ENCODE measurements at regions not wholly inside any gene's neighbourhood (a gene's known extent, or its start where the extent isn't known, plus 50 kb on each side); places are given as distances from the start of the nearest gene placed in this dataset.

DNA sequence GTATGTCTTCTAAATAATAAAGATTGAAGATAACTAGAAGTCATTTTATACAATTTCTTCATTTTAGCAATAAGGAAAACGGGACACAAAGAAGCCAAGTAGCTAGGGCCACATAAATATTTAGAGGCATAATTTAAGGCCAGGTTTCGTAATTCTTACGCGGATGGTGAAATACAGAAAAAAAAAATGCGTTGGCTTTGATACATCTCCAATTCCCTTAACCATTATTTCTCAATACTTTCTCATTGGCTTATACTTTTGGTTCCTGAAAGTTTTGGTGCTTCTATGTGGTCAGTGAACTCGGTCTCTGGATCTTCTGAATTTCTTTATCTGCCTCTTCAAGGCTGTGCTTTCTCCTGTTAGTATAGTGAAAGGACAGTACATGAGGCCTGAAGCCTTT lies 888.1 kb downstream of the KCNJ2 start:
- no peaks in the 10 kb centered on the region for H3K9me3 ChIP-seq (ENCODE audit: insufficient read depth, low read depth, low read length)
- no peak overlapping the region for H2AFZ ChIP-seq (ENCODE audit: low read length)
- H3F3A ChIP-seq (ENCODE audit: low read depth): no peaks in the 10 kb centered on the region
- no peak overlapping the region for H3K4me3 ChIP-seq (ENCODE audit: low read length, poor library complexity, severe bottlenecking)
- H3K9me2 ChIP-seq (replicated peaks; ENCODE audit: low read depth, low read length): no peaks in the 10 kb centered on the region
- no peak overlapping the region for H3K9ac ChIP-seq (ENCODE audit: low read depth, low read length, poor library complexity, severe bottlenecking)
- H3K36me3 ChIP-seq (ENCODE audit: insufficient read depth, low read length): no peaks in the 10 kb centered on the region
- H3K4me1 ChIP-seq (ENCODE audit: insufficient read depth, low read length, poor library complexity, severe bottlenecking): no peaks in the 10 kb centered on the region
- no peaks in the 10 kb centered on the region for H4K20me1 ChIP-seq (ENCODE audit: insufficient read depth, low read length, poor library complexity, severe bottlenecking)
- TF ChIP-seq EZH2phosphoT487 (IDR thresholded peaks at IDR 0.05; ENCODE audit: borderline replicate concordance): no peak
- TF ChIP-seq, protein P1, sequence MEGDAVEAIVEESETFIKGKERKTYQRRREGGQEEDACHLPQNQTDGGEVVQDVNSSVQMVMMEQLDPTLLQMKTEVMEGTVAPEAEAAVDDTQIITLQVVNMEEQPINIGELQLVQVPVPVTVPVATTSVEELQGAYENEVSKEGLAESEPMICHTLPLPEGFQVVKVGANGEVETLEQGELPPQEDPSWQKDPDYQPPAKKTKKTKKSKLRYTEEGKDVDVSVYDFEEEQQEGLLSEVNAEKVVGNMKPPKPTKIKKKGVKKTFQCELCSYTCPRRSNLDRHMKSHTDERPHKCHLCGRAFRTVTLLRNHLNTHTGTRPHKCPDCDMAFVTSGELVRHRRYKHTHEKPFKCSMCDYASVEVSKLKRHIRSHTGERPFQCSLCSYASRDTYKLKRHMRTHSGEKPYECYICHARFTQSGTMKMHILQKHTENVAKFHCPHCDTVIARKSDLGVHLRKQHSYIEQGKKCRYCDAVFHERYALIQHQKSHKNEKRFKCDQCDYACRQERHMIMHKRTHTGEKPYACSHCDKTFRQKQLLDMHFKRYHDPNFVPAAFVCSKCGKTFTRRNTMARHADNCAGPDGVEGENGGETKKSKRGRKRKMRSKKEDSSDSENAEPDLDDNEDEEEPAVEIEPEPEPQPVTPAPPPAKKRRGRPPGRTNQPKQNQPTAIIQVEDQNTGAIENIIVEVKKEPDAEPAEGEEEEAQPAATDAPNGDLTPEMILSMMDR (conservative IDR thresholded peaks at IDR 0.05; ENCODE audit: low read length): no peak
- no peaks in the 10 kb centered on the region for H3K79me2 ChIP-seq (ENCODE audit: insufficient read depth, low read length)
- H3K27me3 ChIP-seq (ENCODE audit: insufficient read depth, low read length, poor library complexity, severe bottlenecking): no peaks in the 10 kb centered on the region
- H3K4me2 ChIP-seq (ENCODE audit: low read depth, low read length, poor library complexity, severe bottlenecking): no peak overlapping the region

GRCh38 chr17:71057938-71058337 lies 888.6 kb downstream of the KCNJ2 start:
- no peaks in the 10 kb centered on the region for H3K9me3 ChIP-seq (ENCODE audit: insufficient read depth, low read depth, low read length)
- no peaks in the 10 kb centered on the region for H3K27me3 ChIP-seq (ENCODE audit: insufficient read depth, low read length, poor library complexity, severe bottlenecking)
- H3K9ac ChIP-seq (ENCODE audit: low read depth, low read length, poor library complexity, severe bottlenecking): no peak overlapping the region
- H3K4me1 ChIP-seq (ENCODE audit: insufficient read depth, low read length, poor library complexity, severe bottlenecking): no peaks in the 10 kb centered on the region
- TF ChIP-seq, protein P1 (conservative IDR thresholded peaks at IDR 0.05; ENCODE audit: low read length): no peak
- TF ChIP-seq EZH2phosphoT487 (IDR thresholded peaks at IDR 0.05; ENCODE audit: borderline replicate concordance): no peak
- no peaks in the 10 kb centered on the region for H3K36me3 ChIP-seq (ENCODE audit: insufficient read depth, low read length)
- H3K4me3 ChIP-seq (ENCODE audit: low read length, poor library complexity, severe bottlenecking): no peak overlapping the region
- no peak overlapping the region for H3K4me2 ChIP-seq (ENCODE audit: low read depth, low read length, poor library complexity, severe bottlenecking)
- no peaks in the 10 kb centered on the region for H3K9me2 ChIP-seq (replicated peaks; ENCODE audit: low read depth, low read length)
- no peaks in the 10 kb centered on the region for H3F3A ChIP-seq (ENCODE audit: low read depth)
- H2AFZ ChIP-seq (ENCODE audit: low read length): no peak overlapping the region
- no peaks in the 10 kb centered on the region for H4K20me1 ChIP-seq (ENCODE audit: insufficient read depth, low read length, poor library complexity, severe bottlenecking)
- H3K79me2 ChIP-seq (ENCODE audit: insufficient read depth, low read length): no peaks in the 10 kb centered on the region

- H3K4me2 ChIP-seq (ENCODE audit: low read depth, low read length, poor library complexity, severe bottlenecking): no peak overlapping the region
- H3K4me3 ChIP-seq (ENCODE audit: low read length, poor library complexity, severe bottlenecking): no peak overlapping the region
- H3K36me3 ChIP-seq (ENCODE audit: insufficient read depth, low read length): no peaks in the 10 kb centered on the region
- no peaks in the 10 kb centered on the region for H3K79me2 ChIP-seq (ENCODE audit: insufficient read depth, low read length)
- no peaks in the 10 kb centered on the region for H3K9me3 ChIP-seq (ENCODE audit: insufficient read depth, low read depth, low read length)
- no peak overlapping the region for H3K9ac ChIP-seq (ENCODE audit: low read depth, low read length, poor library complexity, severe bottlenecking)
- no peaks in the 10 kb centered on the region for H3F3A ChIP-seq (ENCODE audit: low read depth)
- H3K4me1 ChIP-seq (ENCODE audit: insufficient read depth, low read length, poor library complexity, severe bottlenecking): no peaks in the 10 kb centered on the region
- H4K20me1 ChIP-seq (ENCODE audit: insufficient read depth, low read length, poor library complexity, severe bottlenecking): no peaks in the 10 kb centered on the region
- no peaks in the 10 kb centered on the region for H3K27me3 ChIP-seq (ENCODE audit: insufficient read depth, low read length, poor library complexity, severe bottlenecking)
- no peak overlapping the region for H2AFZ ChIP-seq (ENCODE audit: low read length)
- TF ChIP-seq, protein P1 (conservative IDR thresholded peaks at IDR 0.05; ENCODE audit: low read length): no peak
- TF ChIP-seq EZH2phosphoT487 (IDR thresholded peaks at IDR 0.05; ENCODE audit: borderline replicate concordance): no peak
- H3K9me2 ChIP-seq (replicated peaks; ENCODE audit: low read depth, low read length): no peaks in the 10 kb centered on the region
These were observed 893.8 kb downstream of the KCNJ2 start for GRCh38 chr17:71063127-71063526.

Measured in Loucy (cell line).